Panc1 (cell line): ENCODE measurements at regions not wholly inside any gene's neighbourhood (a gene's known extent, or its start where the extent isn't known, plus 50 kb on each side); places are given as distances from the start of the nearest gene placed in this dataset.

Experiments
- ATAC-seq: fragments of 200-7000 bp; cut with Tn5 transposase; 2 replicates; pipeline ENCODE4 v1.9.1; 2020; ENCODE audit warnings: mild to moderate bottlenecking, moderate library complexity
- BruUV-seq: library from RNA; stranded (reverse); fragments of 400-500 nt; replicated peaks from 2 replicates; lab custom pipeline; 2021; lab: Mats Ljungman, UMichigan
- CTCF ChIA-PET: fragments of 300-600 bp; sonication (Branson Sonifier 250); formaldehyde crosslinking; loops from one replicate; lab custom pipeline; 2022; ENCODE audit warnings: antibody characterized with exemption; lab: Charles Lee
- POLR2A ChIA-PET: fragments of 300-600 bp; sonication (Branson Sonifier 250); formaldehyde crosslinking; loops from one replicate; lab custom pipeline; 2022; ENCODE audit warnings: antibody characterized with exemption; lab: Charles Lee
- DNase-seq: peaks from one replicate; pipeline ENCODE4 v3.0.0-alpha.2; 2010; ENCODE audit warnings: low read depth, low spot score
- H3K27ac ChIP-seq: 2 replicates; pipeline ENCODE4 v1.5.1; 2011; ENCODE audit warnings: mild to moderate bottlenecking, low read length, inconsistent platforms
- H3K27me3 ChIP-seq: fragments of 200-500 bp; sonication (Bioruptor generic); 2 replicates; pipeline ENCODE4 v1.6.0; 2014; ENCODE audit warnings: low read length, inconsistent platforms; ENCODE audit not compliant: control insufficient read depth, insufficient read depth
- H3K36me3 ChIP-seq: fragments of 200-500 bp; sonication (Bioruptor generic); 2 replicates; pipeline ENCODE4 v1.5.1; 2014; ENCODE audit warnings: inconsistent platforms, mild to moderate bottlenecking, low read length, moderate library complexity; ENCODE audit not compliant: control insufficient read depth, insufficient read depth
- H3K4me1 ChIP-seq: 2 replicates; pipeline ENCODE4 v1.5.1; 2011; ENCODE audit warnings: inconsistent platforms, mild to moderate bottlenecking, low read length, moderate library complexity; ENCODE audit not compliant: control insufficient read depth, insufficient read depth
- H3K4me3 ChIP-seq, 2 experiments: 2 replicates each; pipeline ENCODE4 v1.5.1; 2011 to 2012; ENCODE audit warnings: low read depth in 2 of 2, low read length in 2 of 2, mild to moderate bottlenecking in 2 of 2, inconsistent platforms in 1 of 2, moderate library complexity in 1 of 2
- H3K9me3 ChIP-seq: fragments of 200-500 bp; sonication (Bioruptor generic); 2 replicates; pipeline ENCODE4 v1.5.1; 2014; ENCODE audit warnings: low read depth, mild to moderate bottlenecking, inconsistent platforms, low read length, moderate library complexity; ENCODE audit not compliant: control insufficient read depth, insufficient read depth
- CTCF ChIP-seq: fragments of 450-650 bp; IDR thresholded peaks from 2 replicates; pipeline ENCODE4 v1.5.1; 2017; ENCODE audit warnings: mild to moderate bottlenecking
- POLR2AphosphoS5 ChIP-seq: IDR thresholded peaks from 2 replicates; pipeline ENCODE4 v1.6.1; 2012; ENCODE audit warnings: mild to moderate bottlenecking, low read depth, low read length, moderate library complexity
- REST ChIP-seq, 2 experiments: IDR thresholded peaks; 2 replicates each; pipeline ENCODE4 v1.6.1; 2011 to 2012; ENCODE audit warnings: low read depth in 2 of 2, control low read depth in 1 of 2, low read length in 1 of 2, mild to moderate bottlenecking in 1 of 2, moderate library complexity in 1 of 2; ENCODE audit not compliant: insufficient read depth in 1 of 2
- SIN3A ChIP-seq: IDR thresholded peaks from 2 replicates; pipeline ENCODE4 v1.6.1; 2012; ENCODE audit warnings: low read depth, mild to moderate bottlenecking, low read length, moderate library complexity, borderline replicate concordance; ENCODE audit not compliant: insufficient read depth
- TCF7L2 ChIP-seq: IDR thresholded peaks from 2 replicates; pipeline ENCODE4 v1.6.1; 2011; ENCODE audit warnings: mild to moderate bottlenecking, low read depth, low read length, inconsistent platforms
- in situ Hi-C: cut with HindIII; loops from 2 replicates; pipeline ENCODE4 v1.10.0; 2016; ENCODE audit warnings: low sequenced_read_pairs, low pct_unique_long_range_greater_than_20kb
- intact Hi-C: fragments of 100-400 bp; cut with micrococcal nuclease; formaldehyde crosslinking; loops from one replicate; pipeline ENCODE4 v1.10.0; 2022; ENCODE audit not compliant: unreplicated experiment

GRCh38 chr12:93016752-93017350, 87.8 kb upstream of the EEA1 start:
- CTCF ChIA-PET: no interaction called here

GRCh38 chr12:93018610-93019009, 89.5 kb upstream of the EEA1 start:
- no peak overlapping the region for H3K4me3 ChIP-seq
- in situ Hi-C loops (no loop called here), intact Hi-C loops (no loop called here)
- POLR2A ChIA-PET: no interaction called here
- DNase-seq: no peak
- H3K9me3 ChIP-seq: no peaks in the 10 kb centered on the region
- TF ChIP-seq CTCF (no peak), SIN3A (no peak), REST (IDR thresholded peaks at IDR 0.05; ENCODE audit: insufficient read depth in 1 of 2, low read depth in 2 of 2, low read length in 1 of 2) (no peak), TCF7L2 (no peak), POLR2AphosphoS5 (no peak)
- no peak for ATAC-seq
- H3K4me1 ChIP-seq: no peaks in the 10 kb centered on the region
- no peaks in the 10 kb centered on the region for H3K36me3 ChIP-seq
- no peak overlapping the region for H3K27ac ChIP-seq
- no TSS peak for BruUV-seq
- no peaks in the 10 kb centered on the region for H3K27me3 ChIP-seq
- CTCF ChIA-PET: no interaction called here

More at GRCh38 chr12:93016752-93017350, 87.8 kb upstream of the EEA1 start:
- Histone ChIP-seq H3K9me3 (no peaks in the 10 kb centered on the region), H3K4me1 (no peaks in the 10 kb centered on the region), H3K27me3 (no peaks in the 10 kb centered on the region), H3K27ac (no peak overlapping the region), H3K4me3 (no peak overlapping the region), H3K36me3 (no peaks in the 10 kb centered on the region)
- in situ Hi-C loops: no loop called here
- ATAC-seq: no peak
- no peak for DNase-seq
- POLR2A ChIA-PET: interaction anchor here (0.7 kb wide), 1 partner anchor 883 kb away, joined by 3 read pairs; no protein-coding TSS in a partner anchor
- TF ChIP-seq CTCF (no peak), REST (IDR thresholded peaks at IDR 0.05; ENCODE audit: insufficient read depth in 1 of 2, low read depth in 2 of 2, low read length in 1 of 2) (no peak), POLR2AphosphoS5 (no peak), TCF7L2 (no peak), SIN3A (no peak)
- BruUV-seq: no TSS peak
- intact Hi-C loops: no loop called here
